ENCODE measurements at regions not wholly inside any gene's neighbourhood (a gene's known extent, or its start where the extent isn't known, plus 50 kb on each side); places are given as distances from the start of the nearest gene placed in this dataset.

- ChIA-PET POLR2A (ENCODE audit: partially characterized antibody) (interaction anchor here (0.6 kb wide), 1 partner anchor 246 kb away, joined by 4 read pairs; no protein-coding TSS in a partner anchor), CTCF (ENCODE audit: partially characterized antibody) (interaction anchor here (0.8 to 3.8 kb wide), 5 partner anchors 16 to 72 kb away, joined by 3 to 17 read pairs (median 3); no protein-coding TSS in a partner anchor)
- 75% methylated on average over 5 of the region's 5 CpGs; no CpG with 5 or more reads in 1 of the 2 experiments for WGBS, 2 experiments (ENCODE audit: extremely low coverage in 1 of 2, insufficient coverage in 1 of 2, insufficient read length in 1 of 2, insufficient replicate concordance in 2 of 2, low coverage in 1 of 2, low lambda C conversion rate in 2 of 2, missing lambda C conversion rate in 1 of 2)
- Histone ChIP-seq H2BK5ac (ENCODE audit: low read depth, low read length) (no peak overlapping the region), H2AK5ac (ENCODE audit: low read depth, low read length) (no peak overlapping the region), H3K4me2 (ENCODE audit: insufficient read depth in 1 of 2, low read depth in 2 of 2, low read length in 2 of 2) (no peak overlapping the region), H3K23me2 (ENCODE audit: low read depth, low read length) (no peaks in the 10 kb centered on the region), H2AFZ (ENCODE audit: low read length) (no peak overlapping the region), H3K36me3 (ENCODE audit: control insufficient read depth in 2 of 4, insufficient read depth in 4 of 4, low read length in 3 of 4) (no peaks in the 10 kb centered on the region), H4K20me1 (replicated peaks in 1 of 2; ENCODE audit: control insufficient read depth in 1 of 2, insufficient read depth in 2 of 2, low read length in 2 of 2) (no peaks in the 10 kb centered on the region), H3K27me3 (replicated peaks in 1 of 4; ENCODE audit: control insufficient read depth in 3 of 4, extremely low read depth in 1 of 4, insufficient read depth in 3 of 4, low read length in 3 of 4) (no peaks in the 10 kb centered on the region), H3K79me1 (ENCODE audit: low read depth, low read length) (no peaks in the 10 kb centered on the region), H2BK15ac (ENCODE audit: low read length) (no peak overlapping the region), H2BK120ac (replicated peaks; ENCODE audit: low read depth, low read length) (no peak overlapping the region), H4K5ac (ENCODE audit: insufficient read length, low read depth, low read length) (no peak overlapping the region), H3K18ac (ENCODE audit: extremely low read depth, low read length) (no peak overlapping the region), H3K27ac (ENCODE audit: low read depth, low read length) (no peak overlapping the region), H3K79me2 (ENCODE audit: control insufficient read depth in 1 of 2, insufficient read depth in 2 of 2, low read length in 2 of 2) (no peaks in the 10 kb centered on the region), H3K4me3 (ENCODE audit: extremely low read depth in 1 of 4, insufficient read depth in 2 of 4, low read depth in 3 of 4, low read length in 4 of 4) (no peak overlapping the region), H2BK12ac (ENCODE audit: low read depth, low read length) (no peak overlapping the region), H3K4ac (replicated peaks; ENCODE audit: insufficient read length, low read depth, low read length) (no peak overlapping the region), H3K4me1 (replicated peaks in 1 of 4; ENCODE audit: control insufficient read depth in 3 of 4, insufficient read depth in 4 of 4, low read length in 3 of 4) (no peaks in the 10 kb centered on the region), H4K91ac (replicated peaks; ENCODE audit: insufficient read length, low read length) (no peak overlapping the region), H4K8ac (ENCODE audit: extremely low read depth, insufficient read depth, low read length) (no peak overlapping the region), H2BK20ac (ENCODE audit: low read length) (no peak overlapping the region), H3K9ac (replicated peaks in 1 of 4; ENCODE audit: extremely low read depth in 1 of 4, low read depth in 3 of 4, low read length in 3 of 4) (no peak overlapping the region), H3K14ac (ENCODE audit: insufficient read length) (no peak overlapping the region), H3K9me3 (ENCODE audit: insufficient read depth in 2 of 2, low read depth in 1 of 2, low read length in 1 of 2) (no peaks in the 10 kb centered on the region), H3K23ac (ENCODE audit: insufficient read length) (no peak overlapping the region), H3K56ac (replicated peaks; ENCODE audit: insufficient read length, low read depth, low read length) (no peak overlapping the region)
- FAIRE-seq (no peak), DNase-seq (ENCODE audit: low read depth in 1 of 2, low spot score in 2 of 2) (no peak)
- TF ChIP-seq TCF12 (IDR thresholded peaks at IDR 0.05; ENCODE audit: low read depth, low read length): no peak
- no peak for TF ChIP-seq ATF3 (IDR thresholded peaks at IDR 0.05; ENCODE audit: insufficient read depth, low read depth, low read length)
- TF ChIP-seq TAF7 (optimal IDR thresholded peaks at IDR 0.05; ENCODE audit: borderline replicate concordance, low read depth, low read length): no peak
- no peak for TF ChIP-seq RFX5 (IDR thresholded peaks at IDR 0.05; ENCODE audit: borderline replicate concordance, low read depth, low read length)
- no peak for TF ChIP-seq SIX5 (IDR thresholded peaks at IDR 0.05; ENCODE audit: low read depth, low read length)
- no peak for TF ChIP-seq TAF1 (IDR thresholded peaks at IDR 0.05; ENCODE audit: low read depth, low read length)
- TF ChIP-seq TEAD4 (IDR thresholded peaks at IDR 0.05; ENCODE audit: low read depth, low read length): no peak
- no peak for TF ChIP-seq RXRA (IDR thresholded peaks at IDR 0.05; ENCODE audit: insufficient read depth, low read depth, low read length)
- TF ChIP-seq RBBP5 (IDR thresholded peaks at IDR 0.05; ENCODE audit: borderline replicate concordance, low read depth, low read length): no peak
- no peak for TF ChIP-seq HDAC2 (IDR thresholded peaks at IDR 0.05; ENCODE audit: borderline replicate concordance in 1 of 2, low read depth in 2 of 2, low read length in 2 of 2)
Observed at GRCh38 chr12:107539196-107539939, 146.2 kb upstream of the PWP1 start.

Measured in H1 (cell line).